Large intestine (tissue), 3 donors: ENCODE measurements at regions not wholly inside any gene's neighbourhood (a gene's known extent, or its start where the extent isn't known, plus 50 kb on each side); places are given as distances from the start of the nearest gene placed in this dataset.

Source experiments
- DNase-seq, 2 donors: peaks; one replicate each; pipeline versions ENCODE4 v3.0.0 to v3.0.0-alpha.2; 2013
- H3K27ac ChIP-seq: one replicate; pipeline ENCODE4 v1.5.1; 2013; ENCODE audit warnings: low read length
- H3K27me3 ChIP-seq: 2 replicates; pipeline ENCODE4 v1.6.1; 2013; ENCODE audit warnings: low read length; ENCODE audit not compliant: control insufficient read depth, insufficient read depth
- H3K36me3 ChIP-seq: 2 replicates; pipeline ENCODE4 v1.6.1; 2013; ENCODE audit warnings: low read length; ENCODE audit not compliant: control insufficient read depth, insufficient read depth
- H3K4me1 ChIP-seq: one replicate; pipeline ENCODE4 v1.6.1; 2013; ENCODE audit warnings: low read length; ENCODE audit not compliant: control insufficient read depth, insufficient read depth
- H3K4me3 ChIP-seq: one replicate; pipeline ENCODE4 v1.5.1; 2013; ENCODE audit warnings: low read length
- H3K9me3 ChIP-seq: one replicate; pipeline ENCODE4 v1.6.1; 2013; ENCODE audit warnings: mild to moderate bottlenecking, low read depth, low read length, moderate library complexity; ENCODE audit not compliant: control insufficient read depth
- WGBS: methylation state at CpG from one replicate; pipeline ENCODE4 v1.1.5; 2013; ENCODE audit warnings: low lambda C conversion rate; ENCODE audit not compliant: insufficient coverage; 5-methylcytosine and 5-hydroxymethylcytosine counted together

DNA sequence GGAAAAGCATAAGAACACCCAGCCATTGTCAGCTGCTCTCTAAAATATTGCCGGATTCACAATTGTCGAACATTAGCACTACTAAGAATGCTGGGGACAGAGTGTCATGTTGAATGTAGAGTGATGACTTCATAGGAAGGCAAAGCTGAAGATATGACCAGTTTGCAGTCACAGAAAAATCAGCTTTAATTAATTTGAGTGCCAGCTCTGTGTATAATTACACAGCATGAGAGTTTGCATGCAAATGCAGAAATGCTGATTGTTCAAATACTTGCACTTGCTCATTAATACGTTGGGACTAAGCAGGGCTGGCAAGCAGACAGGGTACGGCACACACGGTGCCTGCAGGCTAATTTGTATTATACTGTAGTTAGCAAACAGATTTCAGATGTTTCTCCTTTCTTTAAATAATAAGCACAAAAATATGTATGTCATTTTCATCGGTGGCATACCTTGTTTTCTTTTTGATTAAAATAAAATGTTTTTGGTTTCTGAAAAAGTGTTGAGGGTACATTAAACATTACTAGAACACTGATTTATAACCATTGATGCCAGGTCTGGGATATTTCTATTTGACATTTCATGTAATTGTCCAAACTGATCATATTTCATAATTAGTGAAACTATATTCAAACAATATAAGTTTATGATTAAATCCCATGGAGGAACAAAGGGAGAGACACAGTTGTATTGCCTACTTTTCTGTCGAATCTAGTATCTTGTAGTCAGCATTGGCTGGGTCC lies 99.8 kb upstream of the ADGRL2 start:
- no CpG with 5 or more reads among the region's 7 CpGs for WGBS
- DNase-seq, result no peak
- Histone ChIP-seq H3K27me3 (no peaks in the 10 kb centered on the region), H3K4me3 (no peak overlapping the region), H3K9me3 (no peaks in the 10 kb centered on the region), H3K36me3 (no peaks in the 10 kb centered on the region), H3K27ac (no peak overlapping the region), H3K4me1 (peaks cover 13% of the 10 kb centered on the region)

DNA sequence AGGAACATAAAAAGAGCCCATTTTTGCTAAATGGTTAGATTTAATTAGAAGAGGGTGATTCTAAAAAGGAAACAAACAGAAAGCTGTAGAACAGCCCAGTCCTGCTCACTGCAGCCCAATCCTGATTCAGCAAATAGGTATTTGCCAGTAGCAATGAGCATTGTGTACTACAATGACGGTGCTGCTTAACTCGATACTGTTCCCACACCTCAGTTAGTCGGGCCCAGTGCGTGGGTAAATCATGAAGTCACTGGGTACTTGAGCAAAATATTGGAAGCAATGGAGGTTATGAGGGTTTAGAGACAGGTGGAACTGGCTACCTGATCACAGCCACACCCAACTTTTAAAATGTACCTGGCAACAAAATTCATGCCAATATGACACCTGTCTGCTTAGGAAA lies 101.5 kb upstream of the ADGRL2 start:
- Histone ChIP-seq H3K27ac (no peak overlapping the region), H3K9me3 (no peaks in the 10 kb centered on the region), H3K27me3 (no peaks in the 10 kb centered on the region), H3K36me3 (no peaks in the 10 kb centered on the region), H3K4me3 (no peak overlapping the region), H3K4me1 (peaks cover 10% of the 10 kb centered on the region)
- no CpG with 5 or more reads among the region's 4 CpGs for WGBS
- DNase-seq, result no peak

DNA sequence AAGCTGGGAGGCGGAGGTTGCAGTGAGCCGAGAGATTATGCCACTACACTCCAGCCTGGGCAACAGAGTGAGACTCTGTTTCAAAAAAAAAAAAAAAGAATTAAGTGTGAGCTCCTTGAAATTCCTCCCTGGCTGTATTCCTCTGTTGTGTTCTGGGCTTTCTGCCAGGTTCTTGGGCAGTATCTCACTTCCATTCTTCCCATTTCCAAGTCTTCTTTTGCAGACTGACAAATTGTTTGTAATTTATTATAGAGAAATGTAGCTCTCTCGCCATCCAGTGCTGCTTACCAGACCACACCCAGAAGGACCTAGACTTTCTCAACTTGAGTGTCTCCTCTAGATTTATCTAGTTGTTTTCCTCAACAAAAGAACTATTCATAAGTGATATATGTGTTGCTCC lies 105.0 kb upstream of the ADGRL2 start:
- 80% methylated on average over 1 of the region's 3 CpGs for WGBS
- Histone ChIP-seq H3K9me3 (no peaks in the 10 kb centered on the region), H3K27me3 (no peaks in the 10 kb centered on the region), H3K4me3 (no peak overlapping the region), H3K27ac (no peak overlapping the region), H3K36me3 (no peaks in the 10 kb centered on the region), H3K4me1 (no peaks in the 10 kb centered on the region)
- no peak for DNase-seq

DNA sequence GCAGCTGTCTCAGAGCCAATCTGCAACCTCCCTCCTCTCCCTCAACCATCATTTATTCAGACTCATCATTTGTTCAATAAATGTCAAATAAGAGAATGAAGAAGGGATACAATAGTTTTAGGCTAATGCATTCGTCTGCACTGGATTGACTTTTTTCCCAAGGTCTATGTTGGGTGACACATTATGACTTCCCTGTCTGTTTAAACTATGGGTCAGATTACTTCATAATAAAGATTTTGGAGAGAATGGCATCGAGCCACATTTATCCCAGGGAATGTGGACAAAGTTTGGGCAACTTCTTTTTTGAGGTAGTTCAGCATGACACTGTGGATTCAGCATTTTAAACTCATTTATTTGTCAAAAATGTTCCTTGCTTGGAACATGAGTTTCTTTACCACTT lies 107.4 kb upstream of the ADGRL2 start:
- Histone ChIP-seq H3K36me3 (no peaks in the 10 kb centered on the region), H3K27me3 (no peaks in the 10 kb centered on the region), H3K4me3 (no peak overlapping the region), H3K27ac (no peak overlapping the region), H3K4me1 (no peaks in the 10 kb centered on the region), H3K9me3 (no peaks in the 10 kb centered on the region)
- no CpG with 5 or more reads among the region's 2 CpGs for WGBS
- DNase-seq, result no peak

DNA sequence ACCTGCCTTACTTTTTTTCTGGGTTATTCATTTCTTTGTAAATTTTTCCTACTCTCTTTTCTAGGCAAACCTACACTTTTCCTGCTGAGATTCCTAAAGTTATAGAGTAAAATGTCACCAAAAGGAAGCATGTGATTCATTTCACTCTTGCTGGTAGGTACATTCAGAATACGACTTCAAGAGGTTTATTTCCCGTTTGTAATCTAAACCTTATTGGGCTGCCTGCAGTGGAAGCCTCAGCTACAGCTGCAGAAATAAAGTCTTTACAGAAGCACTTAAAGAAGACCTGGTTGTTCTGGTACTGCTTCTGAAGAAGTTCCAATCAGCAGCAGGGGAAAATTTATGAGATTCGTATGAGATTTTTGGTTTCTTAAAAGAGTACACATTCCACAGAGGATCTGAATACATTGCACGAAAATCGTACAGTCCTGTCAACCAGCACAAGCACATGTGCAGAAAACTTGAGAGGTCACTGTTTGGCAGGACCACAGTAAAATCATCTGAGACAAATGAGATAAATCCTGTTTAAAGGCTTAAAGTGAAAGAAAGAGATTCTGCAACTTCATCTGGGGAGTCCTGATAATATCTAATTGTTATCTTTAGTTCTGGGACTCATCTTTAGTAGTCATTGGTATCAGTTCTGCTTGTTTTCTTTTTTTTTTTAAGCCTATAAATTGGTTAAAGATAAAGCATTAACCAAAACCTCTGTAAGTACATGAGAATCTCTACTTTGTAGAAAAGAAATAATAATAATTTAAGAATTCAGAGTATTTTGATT lies 109.9 kb upstream of the ADGRL2 start:
- no peaks in the 10 kb centered on the region for H3K27me3 ChIP-seq
- WGBS, result no CpG with 5 or more reads among the region's 5 CpGs

DNA sequence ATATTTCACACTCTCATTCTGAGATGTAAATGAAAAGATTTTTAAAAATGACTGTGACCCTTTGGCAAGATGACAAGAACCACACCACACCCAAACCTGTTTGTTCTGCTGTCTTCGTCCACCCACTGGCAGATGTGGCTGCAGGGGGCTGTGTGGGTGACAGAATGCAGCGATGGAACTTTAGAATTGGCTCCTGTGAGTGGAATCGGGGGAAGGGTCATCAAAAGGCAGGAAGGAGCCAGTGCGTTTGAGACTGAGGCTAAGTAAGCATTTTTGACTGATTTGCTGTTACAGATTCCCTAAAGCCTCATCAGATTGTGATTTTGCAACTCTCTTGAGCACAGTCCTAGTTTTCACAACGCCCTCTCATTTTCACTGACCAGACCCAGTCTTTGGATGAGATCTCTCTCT lies 111.2 kb upstream of the ADGRL2 start:
- Histone ChIP-seq H3K9me3 (no peaks in the 10 kb centered on the region), H3K36me3 (no peaks in the 10 kb centered on the region), H3K27me3 (no peaks in the 10 kb centered on the region), H3K4me1 (no peaks in the 10 kb centered on the region), H3K27ac (no peak overlapping the region), H3K4me3 (no peak overlapping the region)
- DNase-seq, result no peak
- WGBS, result 100% methylated on average over 1 of the region's 5 CpGs

More for the DNA sequence above, 109.9 kb upstream of the ADGRL2 start:
- Histone ChIP-seq H3K9me3 (no peaks in the 10 kb centered on the region), H3K27ac (no peak overlapping the region), H3K36me3 (no peaks in the 10 kb centered on the region), H3K4me1 (no peaks in the 10 kb centered on the region), H3K4me3 (no peak overlapping the region)
- no peak for DNase-seq

DNA sequence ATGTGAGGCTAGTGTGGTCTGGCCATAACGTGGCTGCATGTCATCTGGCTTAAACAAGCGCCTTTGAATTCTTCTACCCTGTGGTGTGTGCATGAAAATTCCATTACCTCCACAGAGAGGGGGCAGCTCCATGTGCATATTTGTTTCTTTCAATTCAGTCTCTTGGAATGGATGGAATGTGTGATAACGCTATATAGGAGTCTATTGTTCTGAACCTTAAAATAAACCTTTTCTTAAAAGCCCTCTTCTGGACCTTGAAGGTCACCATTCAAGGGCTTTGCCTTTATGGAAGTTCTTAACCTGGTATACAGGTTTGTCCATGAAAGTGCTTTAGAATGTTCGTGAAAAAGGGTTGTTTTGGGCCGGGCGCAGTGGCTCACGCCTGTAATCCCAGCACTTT lies 118.2 kb upstream of the ADGRL2 start:
- Histone ChIP-seq H3K36me3 (no peaks in the 10 kb centered on the region), H3K4me3 (no peak overlapping the region), H3K27ac (no peak overlapping the region), H3K9me3 (no peaks in the 10 kb centered on the region), H3K27me3 (no peaks in the 10 kb centered on the region), H3K4me1 (peaks cover 27% of the 10 kb centered on the region)
- no CpG with 5 or more reads among the region's 7 CpGs for WGBS
- no peak for DNase-seq

DNA sequence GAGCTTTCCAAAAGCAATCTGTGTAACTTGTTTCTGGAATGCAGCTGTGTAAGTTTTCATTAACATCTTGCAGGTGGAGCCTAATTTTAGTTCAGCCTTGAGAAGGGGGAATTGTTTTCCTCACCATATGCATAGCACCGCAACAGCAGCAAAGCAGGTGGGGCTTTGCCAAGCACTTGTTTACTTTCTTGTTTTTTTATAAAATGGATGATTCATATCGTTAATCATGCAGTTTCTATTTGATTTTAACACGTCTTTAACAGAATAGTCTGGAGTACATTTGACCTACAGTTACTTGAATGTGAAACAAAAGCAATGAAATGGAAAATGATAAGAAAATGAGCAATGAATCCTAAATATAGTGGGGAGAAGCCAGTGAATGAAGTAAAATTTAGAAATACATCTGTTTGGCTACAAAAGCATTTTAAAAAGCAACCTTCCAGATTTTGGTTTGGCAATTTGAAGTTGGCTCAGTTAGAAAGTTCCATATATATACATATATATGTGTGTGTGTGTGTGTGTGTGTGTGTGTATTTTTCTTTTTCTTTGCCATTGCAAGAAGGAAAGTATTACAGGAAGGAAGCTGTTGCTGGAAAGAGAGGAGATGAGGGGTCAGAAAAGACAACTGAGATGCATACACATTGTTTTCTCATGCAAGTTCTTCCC lies 119.0 kb upstream of the ADGRL2 start:
- Histone ChIP-seq H3K36me3 (no peaks in the 10 kb centered on the region), H3K4me1 (peaks cover 27% of the 10 kb centered on the region), H3K9me3 (no peaks in the 10 kb centered on the region), H3K27ac (no peak overlapping the region), H3K27me3 (no peaks in the 10 kb centered on the region), H3K4me3 (no peak overlapping the region)
- 11% methylated on average over 2 of the region's 3 CpGs for WGBS
- DNase-seq, result peak in 1 of 2 donors; percentile 29

DNA sequence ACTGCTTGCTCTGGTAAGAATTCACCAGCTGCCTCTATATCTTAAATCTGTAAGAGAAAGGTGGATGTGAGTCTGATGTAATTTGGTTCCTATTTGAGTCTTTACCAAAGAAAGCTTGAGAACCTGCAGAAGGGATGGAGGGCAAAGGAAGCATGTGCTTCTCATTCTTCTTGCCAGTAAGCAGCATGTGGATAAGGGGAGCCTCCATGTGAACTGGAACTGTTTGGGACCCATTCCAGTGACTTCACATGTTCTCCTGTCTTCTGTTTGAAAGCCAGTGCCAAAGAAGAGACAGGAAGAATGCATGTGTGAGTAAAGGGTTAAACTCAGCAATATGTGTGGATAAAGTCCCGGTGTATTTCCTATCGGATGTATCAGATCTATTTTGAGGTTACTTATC lies 119.6 kb upstream of the ADGRL2 start:
- WGBS, result 0% methylated on average over 1 of the region's 2 CpGs

DNA sequence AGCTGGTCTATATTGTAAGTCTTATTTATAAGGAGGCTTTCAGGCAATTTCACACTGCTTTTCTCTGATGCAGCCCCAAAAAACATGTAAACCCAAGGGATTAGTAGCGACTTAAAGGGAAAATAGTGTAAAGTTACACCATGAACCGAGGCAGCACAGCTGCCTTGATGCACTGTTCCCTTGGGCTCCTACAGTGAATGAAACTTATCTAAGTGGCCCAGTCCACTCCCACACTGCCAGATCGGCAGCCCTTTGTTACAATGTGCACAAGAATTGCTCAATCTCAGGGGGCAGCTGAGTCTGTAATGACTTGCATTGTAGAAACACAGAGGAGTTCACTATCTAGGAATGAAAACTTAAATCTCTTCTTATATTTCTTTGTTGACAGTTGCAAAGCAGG lies 120.8 kb upstream of the ADGRL2 start:
- Histone ChIP-seq H3K9me3 (no peaks in the 10 kb centered on the region), H3K36me3 (no peaks in the 10 kb centered on the region), H3K27ac (peak overlapping the region; percentile 19), H3K27me3 (no peaks in the 10 kb centered on the region), H3K4me1 (peaks cover 27% of the 10 kb centered on the region), H3K4me3 (no peak overlapping the region)
- DNase-seq, result peak; percentile 73 to 80
- WGBS, result no CpG with 5 or more reads among the region's 3 CpGs

More for the DNA sequence above, 119.6 kb upstream of the ADGRL2 start:
- Histone ChIP-seq H3K9me3 (no peaks in the 10 kb centered on the region), H3K4me1 (peaks cover 27% of the 10 kb centered on the region), H3K27me3 (no peaks in the 10 kb centered on the region), H3K27ac (no peak overlapping the region), H3K36me3 (no peaks in the 10 kb centered on the region), H3K4me3 (no peak overlapping the region)
- no peak for DNase-seq
